Stimulated activated CD8-positive, alpha-beta memory T cell treated with anti-CD3 and anti-CD28 coated beads, Interleukin-15, amount 100 ng/mL, for 4 hours (primary cell): ENCODE measurements at regions not wholly inside any gene's neighbourhood (a gene's known extent, or its start where the extent isn't known, plus 50 kb on each side); places are given as distances from the start of the nearest gene placed in this dataset.

ENCODE experiments used
- DNase-seq, 2 donors: peaks; one replicate each; pipeline ENCODE4 v3.0.0-alpha.2; 2020; ENCODE audit warnings: low read depth in 2 of 2

GRCh38 chr5:155915601-155916000, 411.4 kb upstream of the SGCD start:
- DNase-seq = no peak

- no peak for DNase-seq
These were observed 407.8 kb upstream of the SGCD start for GRCh38 chr5:155919126-155919525.

GRCh38 chr5:155919725-155920124, 407.2 kb upstream of the SGCD start:
- DNase-seq = no peak

GRCh38 chr5:155921621-155922020, 405.3 kb upstream of the SGCD start:
- no peak for DNase-seq

GRCh38 chr5:155923784-155924183, 403.2 kb upstream of the SGCD start:
- DNase-seq = no peak

- no peak for DNase-seq
These were observed 400.9 kb upstream of the SGCD start for GRCh38 chr5:155926031-155926430.

GRCh38 chr5:155926766-155927165, 400.2 kb upstream of the SGCD start:
- no peak for DNase-seq

- DNase-seq = no peak
These were observed 397.9 kb upstream of the SGCD start for GRCh38 chr5:155929112-155929511.

- DNase-seq = no peak
These were observed 392.0 kb upstream of the SGCD start for GRCh38 chr5:155934964-155935363.

GRCh38 chr5:155935723-155936122, 391.2 kb upstream of the SGCD start:
- DNase-seq = no peak

- DNase-seq = no peak
These were observed 390.2 kb upstream of the SGCD start for GRCh38 chr5:155936520-155937406.

GRCh38 chr5:155938051-155938450, 388.9 kb upstream of the SGCD start:
- no peak for DNase-seq

GRCh38 chr5:155941340-155941739, 385.6 kb upstream of the SGCD start:
- no peak for DNase-seq

GRCh38 chr5:155943516-155944407, 383.2 kb upstream of the SGCD start:
- no peak for DNase-seq

- DNase-seq = no peak
These were observed 379.4 kb upstream of the SGCD start for GRCh38 chr5:155947394-155948062.

GRCh38 chr5:155948576-155948975, 378.4 kb upstream of the SGCD start:
- DNase-seq = no peak

GRCh38 chr5:155952486-155953089, 374.4 kb upstream of the SGCD start:
- no peak for DNase-seq

GRCh38 chr5:155953335-155953734, 373.6 kb upstream of the SGCD start:
- DNase-seq = no peak

GRCh38 chr5:155954701-155955445, 372.1 kb upstream of the SGCD start:
- no peak for DNase-seq

- DNase-seq = no peak
These were observed 369.1 kb upstream of the SGCD start for GRCh38 chr5:155957884-155958283.

- DNase-seq = no peak
These were observed 367.9 kb upstream of the SGCD start for GRCh38 chr5:155959082-155959481.
